GM12875 (cell line): ENCODE measurements at regions not wholly inside any gene's neighbourhood (a gene's known extent, or its start where the extent isn't known, plus 50 kb on each side); places are given as distances from the start of the nearest gene placed in this dataset.

ENCODE experiments used
- H3K4me3 ChIP-seq: one replicate; pipeline ENCODE4 v1.5.1; 2011; ENCODE audit warnings: low read depth, low read length, control low read depth
- TF ChIP-seq, protein P1 (sequence below): IDR thresholded peaks from 2 replicates; pipeline ENCODE4 v1.5.1; 2011; ENCODE audit warnings: low read depth, mild to moderate bottlenecking, control low read depth, inconsistent platforms, low read length, moderate library complexity, borderline replicate concordance; ENCODE audit not compliant: insufficient read depth

DNA sequence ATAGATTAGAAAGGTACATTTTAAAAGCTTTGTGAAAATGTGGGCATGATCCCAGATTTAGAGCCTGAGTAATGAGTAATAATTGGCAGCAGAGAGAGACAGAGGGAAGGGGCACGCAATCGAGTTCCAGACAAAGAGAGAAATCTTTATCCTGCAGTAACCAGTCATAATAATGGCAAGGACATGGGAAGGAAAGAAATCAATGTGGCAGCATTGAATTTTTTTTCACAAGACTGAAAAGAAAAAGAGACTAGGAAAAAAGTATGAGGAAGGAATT lies 790.8 kb upstream of the SOX9 start:
- H3K4me3 ChIP-seq, result no peak overlapping the region
- TF ChIP-seq, protein P1, sequence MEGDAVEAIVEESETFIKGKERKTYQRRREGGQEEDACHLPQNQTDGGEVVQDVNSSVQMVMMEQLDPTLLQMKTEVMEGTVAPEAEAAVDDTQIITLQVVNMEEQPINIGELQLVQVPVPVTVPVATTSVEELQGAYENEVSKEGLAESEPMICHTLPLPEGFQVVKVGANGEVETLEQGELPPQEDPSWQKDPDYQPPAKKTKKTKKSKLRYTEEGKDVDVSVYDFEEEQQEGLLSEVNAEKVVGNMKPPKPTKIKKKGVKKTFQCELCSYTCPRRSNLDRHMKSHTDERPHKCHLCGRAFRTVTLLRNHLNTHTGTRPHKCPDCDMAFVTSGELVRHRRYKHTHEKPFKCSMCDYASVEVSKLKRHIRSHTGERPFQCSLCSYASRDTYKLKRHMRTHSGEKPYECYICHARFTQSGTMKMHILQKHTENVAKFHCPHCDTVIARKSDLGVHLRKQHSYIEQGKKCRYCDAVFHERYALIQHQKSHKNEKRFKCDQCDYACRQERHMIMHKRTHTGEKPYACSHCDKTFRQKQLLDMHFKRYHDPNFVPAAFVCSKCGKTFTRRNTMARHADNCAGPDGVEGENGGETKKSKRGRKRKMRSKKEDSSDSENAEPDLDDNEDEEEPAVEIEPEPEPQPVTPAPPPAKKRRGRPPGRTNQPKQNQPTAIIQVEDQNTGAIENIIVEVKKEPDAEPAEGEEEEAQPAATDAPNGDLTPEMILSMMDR, result no peak

GRCh38 chr17:71331754-71332325 lies 789.0 kb upstream of the SOX9 start:
- H3K4me3 ChIP-seq, result no peak overlapping the region
- TF ChIP-seq, protein P1, result no peak

DNA sequence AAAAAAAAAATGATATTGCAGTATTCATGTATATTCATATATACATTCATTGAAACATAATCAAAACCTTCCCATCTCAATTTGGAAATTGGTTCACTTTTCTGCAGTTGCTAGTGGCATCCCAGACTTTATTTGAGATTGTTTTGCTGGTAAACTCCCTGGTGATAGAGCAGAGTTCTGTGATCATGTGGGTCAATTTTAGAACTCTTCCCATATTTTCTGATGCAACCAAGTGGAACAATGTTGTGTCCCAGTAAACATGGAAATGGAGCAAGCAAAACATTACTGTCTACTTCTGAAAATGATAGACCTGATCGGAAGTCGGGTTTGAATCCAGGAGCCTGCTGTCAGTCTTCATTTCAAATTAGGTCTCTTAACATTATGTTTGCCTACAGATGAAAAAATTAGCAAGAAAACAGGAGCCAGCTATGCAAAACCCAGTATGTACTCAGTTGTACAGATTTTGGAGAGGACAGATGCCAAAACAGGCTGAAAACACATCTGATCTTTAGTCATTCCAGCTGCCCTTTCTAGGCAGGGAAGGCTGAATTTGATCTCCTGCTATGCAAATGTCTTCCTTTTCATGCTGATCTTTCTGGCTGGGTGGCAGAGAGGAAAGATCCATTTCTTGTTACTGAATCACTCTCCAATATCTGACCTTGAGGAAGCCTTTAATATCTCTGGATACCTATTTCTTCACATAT lies 786.6 kb upstream of the SOX9 start:
- TF ChIP-seq, protein P1, result no peak
- H3K4me3 ChIP-seq, result no peak overlapping the region

DNA sequence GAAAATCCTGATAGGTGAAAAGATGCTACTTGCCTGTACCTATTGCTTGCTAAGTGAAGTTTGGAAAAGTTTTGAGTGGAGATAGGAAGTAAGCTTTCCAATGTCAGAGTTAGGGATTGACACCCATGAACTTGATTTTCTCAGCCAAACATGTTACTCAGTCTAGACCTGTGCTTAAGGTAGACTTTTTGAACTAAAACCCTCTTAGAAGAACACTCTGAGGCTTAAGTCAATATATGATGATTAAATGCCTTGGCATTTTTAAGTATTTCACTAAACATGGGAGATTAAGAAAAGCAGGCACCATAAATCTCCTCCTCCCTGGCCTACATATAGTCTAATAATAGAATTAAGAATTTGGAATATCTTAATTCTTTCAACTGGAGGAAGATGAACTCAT lies 785.6 kb upstream of the SOX9 start:
- H3K4me3 ChIP-seq, result no peak overlapping the region
- TF ChIP-seq, protein P1, result no peak

DNA sequence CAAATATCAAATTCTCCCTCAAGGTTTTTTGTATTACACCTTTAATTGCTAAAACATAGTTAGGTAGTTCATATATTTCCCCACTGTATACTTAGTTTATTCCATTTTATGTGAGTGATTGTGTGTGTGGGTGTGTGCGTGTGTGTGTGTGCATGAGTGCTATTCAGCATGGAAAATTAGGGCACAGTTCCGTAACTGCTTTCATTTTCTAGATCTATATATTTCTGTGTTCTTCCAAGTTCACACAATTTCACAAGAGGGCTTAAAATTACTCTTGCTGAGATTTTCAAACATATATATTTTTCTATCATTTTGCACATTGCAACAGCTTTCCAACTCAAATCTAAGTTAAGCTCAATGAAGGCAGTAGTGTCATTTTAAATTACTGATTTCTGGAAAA lies 782.9 kb upstream of the SOX9 start:
- TF ChIP-seq, protein P1, result no peak
- no peak overlapping the region for H3K4me3 ChIP-seq

GRCh38 chr17:71338396-71338795 lies 782.4 kb upstream of the SOX9 start:
- TF ChIP-seq, protein P1, result no peak
- no peak overlapping the region for H3K4me3 ChIP-seq

DNA sequence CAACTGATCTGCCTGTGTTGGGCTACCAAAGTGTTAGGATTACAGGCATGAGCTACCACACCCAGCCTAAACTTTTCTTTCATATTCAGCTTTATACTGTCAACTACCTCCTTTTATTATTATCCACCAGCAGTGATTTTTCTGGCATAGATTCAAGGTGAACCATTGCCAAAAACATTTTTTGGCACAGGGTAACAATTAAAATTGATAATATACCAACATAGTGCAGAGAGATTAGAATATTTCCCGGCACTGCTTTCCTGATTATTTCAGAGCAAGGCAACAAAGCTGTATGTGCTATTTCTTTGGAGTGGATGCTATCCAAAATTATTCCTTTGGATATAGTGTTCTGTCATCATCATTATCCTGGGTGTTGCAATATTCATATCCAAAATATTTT lies 781.6 kb upstream of the SOX9 start:
- TF ChIP-seq, protein P1, result no peak
- H3K4me3 ChIP-seq, result no peak overlapping the region
